ENCODE measurements at regions not wholly inside any gene's neighbourhood (a gene's known extent, or its start where the extent isn't known, plus 50 kb on each side); places are given as distances from the start of the nearest gene placed in this dataset.
A peak's percentile ranks its signal among the peaks of the same experiment; 100 is the strongest.

- Histone ChIP-seq H3K9ac (ENCODE audit: low read length in 3 of 3) (no peak overlapping the region), H3K36me3 (ENCODE audit: control insufficient read depth in 2 of 3, insufficient read depth in 3 of 3, low read length in 3 of 3) (no peaks in the 10 kb centered on the region), H3K27ac (ENCODE audit: low read depth in 2 of 2, low read length in 2 of 2) (no peak overlapping the region), H3K9me3 (ENCODE audit: control insufficient read depth in 2 of 3, insufficient read depth in 1 of 3, low read length in 3 of 3) (no peaks in the 10 kb centered on the region), H3K4me3 (ENCODE audit: low read length in 3 of 3) (no peak overlapping the region), H3K27me3 (ENCODE audit: control insufficient read depth, insufficient read depth, low read length) (no peaks in the 10 kb centered on the region), H3K4me1 (ENCODE audit: control insufficient read depth in 2 of 3, insufficient read depth in 2 of 3, low read depth in 1 of 3, low read length in 3 of 3) (no peaks in the 10 kb centered on the region)
- intact Hi-C loops (cut with DNase I): no loop called here
- DNase-seq (no peak), FAIRE-seq (no peak)
- no peak for TF ChIP-seq CTCF (IDR thresholded peaks at IDR 0.05; ENCODE audit: borderline replicate concordance, extremely low read depth, insufficient read depth)
These were observed 330.8 kb upstream of the SOX5 start for GRCh38 chr12:24280056-24280842.

GRCh38 chr12:24278832-24279231 lies 329.4 kb upstream of the SOX5 start:
- H3K27me3 ChIP-seq (ENCODE audit: control insufficient read depth, insufficient read depth, low read length): no peaks in the 10 kb centered on the region
- no peak for TF ChIP-seq CTCF (IDR thresholded peaks at IDR 0.05; ENCODE audit: borderline replicate concordance, extremely low read depth, insufficient read depth)
- H3K36me3 ChIP-seq (ENCODE audit: control insufficient read depth in 2 of 3, insufficient read depth in 3 of 3, low read length in 3 of 3): no peaks in the 10 kb centered on the region
- intact Hi-C loops (cut with DNase I): no loop called here
- H3K27ac ChIP-seq (ENCODE audit: low read depth in 2 of 2, low read length in 2 of 2): no peak overlapping the region
- DNase-seq (no peak), FAIRE-seq (peak; percentile 21)
- H3K9me3 ChIP-seq (ENCODE audit: control insufficient read depth in 2 of 3, insufficient read depth in 1 of 3, low read length in 3 of 3): no peaks in the 10 kb centered on the region
- no peak overlapping the region for H3K4me3 ChIP-seq (ENCODE audit: low read length in 3 of 3)
- no peak overlapping the region for H3K9ac ChIP-seq (ENCODE audit: low read length in 3 of 3)
- H3K4me1 ChIP-seq (ENCODE audit: control insufficient read depth in 2 of 3, insufficient read depth in 2 of 3, low read depth in 1 of 3, low read length in 3 of 3): no peaks in the 10 kb centered on the region

GRCh38 chr12:24270965-24271364 lies 321.5 kb upstream of the SOX5 start:
- intact Hi-C loops (cut with DNase I): no loop called here

More at GRCh38 chr12:24270965-24271364, 321.5 kb upstream of the SOX5 start:
- Histone ChIP-seq H3K9ac (ENCODE audit: low read length in 3 of 3) (no peak overlapping the region), H3K27me3 (ENCODE audit: control insufficient read depth, insufficient read depth, low read length) (no peaks in the 10 kb centered on the region), H3K9me3 (ENCODE audit: control insufficient read depth in 2 of 3, insufficient read depth in 1 of 3, low read length in 3 of 3) (no peaks in the 10 kb centered on the region), H3K36me3 (ENCODE audit: control insufficient read depth in 2 of 3, insufficient read depth in 3 of 3, low read length in 3 of 3) (no peaks in the 10 kb centered on the region), H3K27ac (ENCODE audit: low read depth in 2 of 2, low read length in 2 of 2) (no peak overlapping the region), H3K4me3 (ENCODE audit: low read length in 3 of 3) (no peak overlapping the region), H3K4me1 (ENCODE audit: control insufficient read depth in 2 of 3, insufficient read depth in 2 of 3, low read depth in 1 of 3, low read length in 3 of 3) (no peaks in the 10 kb centered on the region)
- DNase-seq: no peak
- TF ChIP-seq CTCF (IDR thresholded peaks at IDR 0.05; ENCODE audit: borderline replicate concordance, extremely low read depth, insufficient read depth): no peak
- no peak for FAIRE-seq

Measured in kidney (tissue), 13 donors.